Body of pancreas (tissue), 4 donors: ENCODE measurements at regions not wholly inside any gene's neighbourhood (a gene's known extent, or its start where the extent isn't known, plus 50 kb on each side); places are given as distances from the start of the nearest gene placed in this dataset.

Experiments
- POLR2A ChIP-seq, 3 donors: fragments of 450-650 bp; IDR thresholded peaks; one replicate each; pipeline ENCODE4 v1.6.1; 2016; ENCODE audit warnings: antibody characterized with exemption in 3 of 3, mild to moderate bottlenecking in 2 of 3
- TF ChIP-seq, protein P1 (sequence below), 7 experiments: fragments of 450-650 bp in 4 of 7; fragments of 200-600 bp in 3 of 7; sonication (generic) in 3 of 7; IDR thresholded peaks; one replicate each; pipeline ENCODE4 v1.5.1; 2016 to 2019; ENCODE audit warnings: antibody characterized with exemption in 7 of 7

GRCh38 chr4:103907414-103907813, 187.6 kb upstream of the TACR3 start:
- TF ChIP-seq, protein P1, sequence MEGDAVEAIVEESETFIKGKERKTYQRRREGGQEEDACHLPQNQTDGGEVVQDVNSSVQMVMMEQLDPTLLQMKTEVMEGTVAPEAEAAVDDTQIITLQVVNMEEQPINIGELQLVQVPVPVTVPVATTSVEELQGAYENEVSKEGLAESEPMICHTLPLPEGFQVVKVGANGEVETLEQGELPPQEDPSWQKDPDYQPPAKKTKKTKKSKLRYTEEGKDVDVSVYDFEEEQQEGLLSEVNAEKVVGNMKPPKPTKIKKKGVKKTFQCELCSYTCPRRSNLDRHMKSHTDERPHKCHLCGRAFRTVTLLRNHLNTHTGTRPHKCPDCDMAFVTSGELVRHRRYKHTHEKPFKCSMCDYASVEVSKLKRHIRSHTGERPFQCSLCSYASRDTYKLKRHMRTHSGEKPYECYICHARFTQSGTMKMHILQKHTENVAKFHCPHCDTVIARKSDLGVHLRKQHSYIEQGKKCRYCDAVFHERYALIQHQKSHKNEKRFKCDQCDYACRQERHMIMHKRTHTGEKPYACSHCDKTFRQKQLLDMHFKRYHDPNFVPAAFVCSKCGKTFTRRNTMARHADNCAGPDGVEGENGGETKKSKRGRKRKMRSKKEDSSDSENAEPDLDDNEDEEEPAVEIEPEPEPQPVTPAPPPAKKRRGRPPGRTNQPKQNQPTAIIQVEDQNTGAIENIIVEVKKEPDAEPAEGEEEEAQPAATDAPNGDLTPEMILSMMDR (IDR thresholded peaks at IDR 0.05) = no peak
- TF ChIP-seq POLR2A (IDR thresholded peaks at IDR 0.05) = no peak
